ENCODE measurements at regions not wholly inside any gene's neighbourhood (a gene's known extent, or its start where the extent isn't known, plus 50 kb on each side); places are given as distances from the start of the nearest gene placed in this dataset.

- TF ChIP-seq CTCF (IDR thresholded peaks at IDR 0.05) (no peak), POLR2A (IDR thresholded peaks at IDR 0.05) (no peak)
Observed at GRCh38 chr3:106435899-106436453, 567.2 kb upstream of the CBLB start.
